ENCODE measurements at regions not wholly inside any gene's neighbourhood (a gene's known extent, or its start where the extent isn't known, plus 50 kb on each side); places are given as distances from the start of the nearest gene placed in this dataset.

DNA sequence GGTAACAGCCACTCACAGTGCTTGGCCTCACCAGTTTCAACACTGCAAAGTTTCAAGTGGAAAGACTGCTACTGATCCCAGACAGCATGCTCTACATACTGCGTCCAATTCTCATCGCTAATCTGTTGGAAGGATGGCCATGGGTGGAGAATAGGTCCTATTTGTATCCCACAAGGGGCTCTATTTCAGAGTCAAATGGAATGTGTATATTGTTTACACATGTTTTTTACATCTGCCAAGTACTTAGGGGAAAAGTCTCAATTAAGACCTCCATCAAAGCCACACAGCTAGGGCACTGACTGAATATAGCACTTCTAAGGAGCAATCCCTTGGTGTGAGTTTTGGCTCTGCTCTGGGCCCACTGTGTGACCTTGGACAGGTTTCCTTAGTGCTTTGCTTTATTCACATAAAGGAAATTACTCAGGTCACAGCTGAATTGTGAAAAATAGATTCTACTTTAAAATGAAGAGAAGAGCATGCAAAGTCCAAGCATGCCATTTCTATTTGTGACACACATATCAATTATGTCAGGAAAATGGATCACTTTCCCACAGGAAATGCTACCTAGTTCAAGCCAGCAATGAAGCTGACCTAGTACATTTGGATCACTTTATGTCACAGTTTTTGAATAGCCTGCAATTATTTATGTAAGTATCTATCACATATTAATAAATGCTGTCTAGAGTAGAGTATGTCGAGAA lies 112.9 kb upstream of the STK17B start:
- no peak for DNase-seq

DNA sequence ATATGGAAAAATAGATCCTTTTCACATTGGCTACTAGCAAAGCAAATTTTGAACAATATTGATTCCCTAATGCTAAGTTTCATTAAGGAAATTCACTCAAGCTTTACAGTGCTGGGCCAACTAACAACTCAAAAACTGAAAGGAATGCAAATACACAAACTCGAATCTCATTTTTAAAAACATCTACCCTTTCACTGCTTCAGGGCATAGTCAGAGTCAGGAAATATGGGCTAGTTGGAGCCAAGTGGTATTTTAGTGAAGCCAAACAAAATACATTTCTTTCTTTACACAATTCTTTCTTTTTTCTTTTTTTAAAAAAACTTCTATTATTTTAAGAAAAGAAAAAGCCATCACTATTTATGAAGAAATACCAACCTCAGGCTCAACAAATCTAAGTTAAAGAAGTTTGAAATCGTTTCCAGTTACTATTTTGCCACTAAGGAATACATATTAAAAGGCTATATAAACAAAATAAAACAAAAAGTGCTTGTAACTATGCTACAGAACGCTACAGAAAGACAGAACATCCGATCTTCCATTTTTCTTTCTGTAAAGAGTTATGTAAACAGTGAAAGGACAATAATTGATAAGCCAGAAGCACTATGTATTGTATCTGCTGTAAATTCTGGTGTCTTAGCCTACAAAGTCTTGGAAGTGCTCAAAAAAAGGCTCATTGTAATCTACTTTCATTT lies 113.6 kb upstream of the STK17B start:
- no peak for DNase-seq

DNA sequence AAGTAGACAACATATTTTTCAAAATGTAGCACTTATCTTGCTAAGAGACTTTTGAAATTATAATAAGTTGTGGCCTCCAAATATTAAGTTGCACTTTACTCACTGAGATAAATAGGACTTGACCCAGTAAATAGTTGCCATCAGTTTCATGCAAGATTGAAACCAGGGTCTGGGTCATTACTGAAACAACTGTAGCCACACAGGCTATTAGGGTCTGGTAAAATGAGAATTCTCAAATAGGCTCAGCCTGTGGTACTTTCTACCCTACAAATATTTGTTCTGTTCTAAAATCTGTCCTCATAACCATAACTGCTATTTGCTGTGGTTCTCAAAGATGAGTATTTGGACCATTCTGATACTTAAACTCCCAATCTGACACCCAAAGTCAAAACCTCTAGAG lies 115.4 kb upstream of the STK17B start:
- no peak for DNase-seq

DNA sequence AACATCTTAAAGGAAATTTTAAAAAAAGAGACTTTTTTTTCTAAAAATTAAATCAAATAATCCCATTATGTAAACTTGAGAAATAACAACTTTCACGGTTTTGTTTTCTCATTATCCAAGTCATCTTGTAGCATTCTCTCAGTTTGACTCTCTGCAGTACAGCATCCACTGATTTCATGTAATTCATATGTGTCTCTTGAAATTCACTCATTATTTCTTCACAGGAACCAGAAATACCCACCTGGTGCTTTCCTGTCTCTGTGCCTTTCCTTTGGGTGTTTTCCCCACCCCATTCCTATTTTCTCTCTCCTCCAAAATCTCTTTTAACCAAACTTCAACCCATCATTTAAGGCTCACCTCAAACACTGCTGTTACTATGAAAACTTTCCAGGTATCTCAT lies 116.1 kb upstream of the STK17B start:
- no peak for DNase-seq

DNA sequence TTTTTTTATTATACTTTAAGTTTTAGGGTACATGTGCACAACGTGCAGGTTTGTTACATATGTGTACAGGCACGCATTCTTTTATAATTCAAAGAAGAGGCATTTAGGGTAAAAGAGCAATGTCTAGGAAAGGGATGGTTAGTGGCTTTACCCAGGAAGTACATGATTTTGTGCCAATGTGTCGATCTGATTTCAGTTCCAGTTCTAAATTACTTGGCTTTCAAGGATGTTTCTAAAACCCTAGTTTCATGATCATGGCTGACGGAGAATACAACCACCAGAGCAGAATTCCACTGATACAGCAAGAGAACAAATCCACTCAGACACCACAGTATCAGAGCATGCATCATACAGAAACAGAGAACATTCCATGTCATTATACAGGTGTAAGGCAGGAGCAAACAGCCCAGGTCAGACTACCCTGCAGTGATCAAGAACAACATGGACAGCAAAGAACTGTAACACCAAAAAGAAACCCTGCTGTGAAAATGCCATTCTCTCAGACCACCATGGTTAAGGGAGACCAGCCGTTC lies 116.7 kb upstream of the STK17B start:
- no peak for DNase-seq

DNA sequence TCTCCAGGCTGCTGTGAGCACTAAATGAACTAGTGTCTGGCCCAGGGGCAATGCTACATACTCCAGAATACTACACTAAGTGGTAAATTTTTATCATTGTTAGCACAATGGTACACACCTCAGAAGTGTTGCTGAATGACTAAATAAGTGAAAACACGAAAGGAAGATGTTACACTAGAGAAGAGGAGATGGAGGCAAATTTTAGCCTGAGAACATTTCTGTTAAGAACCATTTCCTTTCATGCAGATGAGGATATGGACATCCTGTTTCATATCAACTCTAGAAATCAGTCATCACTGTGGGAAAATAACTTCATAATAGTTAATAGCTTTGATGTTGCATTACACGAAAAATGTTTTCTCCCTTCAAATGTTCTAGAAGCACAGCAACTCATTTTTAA lies 117.6 kb upstream of the STK17B start:
- no peak for DNase-seq

DNA sequence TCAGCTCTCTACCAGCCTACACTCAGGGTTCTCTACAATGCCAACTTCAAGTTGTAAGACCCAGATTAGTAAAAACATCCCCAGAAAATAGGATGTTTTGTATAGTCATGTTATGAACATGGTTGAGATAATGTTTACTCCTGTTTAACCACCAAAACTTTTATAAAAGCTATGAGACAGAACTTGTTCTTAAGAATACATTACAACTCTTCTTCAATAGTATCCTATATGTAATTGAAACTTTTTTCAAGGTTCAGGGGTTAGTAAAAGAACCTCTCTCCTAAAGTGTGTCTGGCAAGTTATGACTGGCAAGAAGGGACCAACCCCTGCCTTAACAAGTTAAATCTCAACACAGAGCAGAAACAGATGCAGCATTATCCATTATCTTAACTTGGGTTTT lies 118.8 kb upstream of the STK17B start:
- no peak for DNase-seq

DNA sequence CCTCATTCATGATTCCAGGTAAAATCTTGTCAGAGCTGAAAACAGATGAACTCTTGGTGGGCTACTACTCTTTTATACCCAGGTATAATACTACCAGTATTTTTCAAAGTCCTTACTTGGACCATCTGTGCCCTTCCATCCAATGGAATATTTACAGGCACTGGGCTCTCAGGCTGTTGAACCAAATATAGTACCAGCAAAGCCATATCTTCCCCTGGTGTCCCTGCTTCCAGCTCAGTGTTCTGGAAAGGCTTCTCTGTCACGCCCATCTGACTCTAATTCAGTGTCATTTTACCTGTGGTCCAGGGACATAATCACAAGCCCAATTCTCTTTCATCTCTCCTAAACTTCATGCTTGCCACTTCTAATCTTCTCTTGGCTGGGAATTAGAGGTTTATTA lies 119.2 kb upstream of the STK17B start:
- DNase-seq = no peak

DNA sequence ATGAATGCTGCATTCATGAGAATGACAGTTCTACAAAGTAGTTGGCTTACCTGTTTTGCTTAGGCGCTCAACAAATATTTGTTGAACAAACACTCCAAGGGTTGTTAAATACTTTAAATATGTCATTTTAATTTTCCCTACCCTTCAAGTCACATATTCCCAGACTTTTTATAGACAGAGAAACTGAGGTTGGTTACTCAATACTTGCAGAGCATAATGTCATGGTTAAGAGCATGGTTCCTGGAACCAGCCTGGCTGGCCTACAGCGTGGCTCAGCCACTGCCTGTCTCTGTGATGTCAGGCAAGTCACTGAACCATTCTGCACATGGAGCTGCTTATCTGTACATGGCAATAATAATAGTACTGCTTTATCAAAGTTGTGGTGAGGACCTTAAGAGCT lies 120.0 kb upstream of the STK17B start:
- DNase-seq = no peak

DNA sequence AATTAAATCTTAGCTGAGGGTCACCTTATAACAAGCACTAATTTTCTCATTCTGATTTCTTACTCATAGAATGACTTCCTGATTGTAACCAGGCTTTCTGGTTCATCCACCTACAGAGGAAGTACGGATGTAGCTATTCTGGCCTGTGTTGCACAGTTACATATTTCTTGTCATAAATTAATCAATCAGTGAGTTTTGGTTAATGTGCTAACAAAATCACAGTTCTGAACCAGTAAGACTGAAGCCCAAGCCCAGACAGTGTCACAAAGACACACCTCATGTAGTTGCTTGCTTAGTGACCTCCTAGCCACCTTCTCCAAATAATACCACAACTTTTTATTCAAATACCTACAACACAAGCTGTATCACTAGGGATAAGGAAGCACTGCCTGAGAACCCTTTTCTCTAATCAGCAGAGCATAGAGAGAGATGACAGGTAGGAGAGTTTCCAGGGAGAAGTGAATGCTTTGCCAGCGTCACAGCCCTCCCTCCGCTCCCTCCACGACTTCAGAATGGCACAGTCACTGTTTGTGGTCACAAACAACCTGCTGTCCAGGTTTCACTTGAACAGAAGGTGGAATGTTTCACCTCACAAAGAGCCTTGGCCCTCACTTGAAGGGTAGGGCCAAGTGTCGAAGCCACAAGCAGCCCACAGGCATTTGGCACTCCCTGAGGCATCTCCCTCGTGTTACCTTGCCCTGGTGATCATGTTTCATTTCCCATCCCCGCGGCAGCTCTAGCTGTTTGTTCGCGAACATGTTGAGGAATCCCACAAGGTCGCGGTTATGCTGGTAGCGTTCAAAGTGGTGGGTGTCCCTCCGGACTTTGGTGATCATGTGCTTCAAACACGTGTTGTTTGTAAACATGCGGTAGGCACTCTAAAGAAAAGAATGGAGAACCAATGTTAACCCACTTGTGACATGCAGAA lies 120.8 kb upstream of the STK17B start:
- no peak for DNase-seq

DNA sequence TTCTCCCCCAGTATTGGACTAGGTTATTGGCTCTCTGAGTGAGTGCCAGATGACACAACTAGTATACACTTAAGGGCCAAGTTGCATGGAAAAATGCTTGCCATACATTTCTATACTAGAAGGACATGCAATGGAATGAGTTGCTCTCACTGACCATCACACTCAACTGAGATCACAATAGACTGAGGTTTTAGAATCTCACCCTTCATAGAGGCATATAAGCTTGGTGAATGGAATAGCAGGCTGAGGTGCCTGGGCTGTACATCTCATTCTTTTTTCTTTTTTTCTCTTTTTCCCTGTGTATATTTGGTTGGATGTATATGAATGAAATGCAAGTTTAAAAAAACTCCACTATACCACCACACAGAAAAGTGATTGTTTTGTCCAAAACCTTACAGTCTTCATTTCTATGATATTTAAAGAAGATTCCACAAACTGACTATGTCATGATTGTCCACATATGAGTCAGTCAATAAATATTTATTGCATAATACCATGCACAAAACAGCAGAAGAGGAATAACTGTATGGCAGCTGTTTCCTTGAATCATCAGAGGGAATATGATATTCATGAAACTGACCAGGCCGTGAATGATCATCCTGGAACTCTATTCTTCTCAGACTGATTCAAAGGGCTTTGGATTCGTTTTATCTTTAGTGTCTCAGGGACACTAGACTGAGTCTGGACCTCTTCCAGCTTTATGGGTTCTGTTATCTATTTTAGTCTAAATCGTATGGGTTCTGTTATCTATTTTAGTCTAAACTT lies 122.6 kb upstream of the STK17B start:
- no peak for DNase-seq

DNA sequence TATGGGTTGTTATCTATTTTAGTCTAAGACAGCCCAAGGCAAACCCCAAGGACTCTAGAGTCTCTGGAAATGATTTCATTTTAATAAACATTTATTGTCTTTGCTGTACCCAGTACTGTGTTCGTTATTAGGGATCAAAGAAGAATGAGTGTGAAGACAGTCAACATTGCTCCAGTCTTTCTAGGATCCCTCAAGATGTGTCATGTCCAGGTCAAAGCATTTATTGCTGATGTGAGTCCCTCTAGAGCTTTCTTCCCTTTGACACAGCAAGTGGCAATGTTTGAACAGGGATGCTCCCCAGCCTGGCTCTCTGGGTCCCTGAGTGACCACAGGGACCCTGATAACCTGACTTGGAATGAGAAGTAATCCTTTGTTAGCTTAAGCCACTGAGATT lies 123.1 kb upstream of the STK17B start:
- no peak for DNase-seq

DNA sequence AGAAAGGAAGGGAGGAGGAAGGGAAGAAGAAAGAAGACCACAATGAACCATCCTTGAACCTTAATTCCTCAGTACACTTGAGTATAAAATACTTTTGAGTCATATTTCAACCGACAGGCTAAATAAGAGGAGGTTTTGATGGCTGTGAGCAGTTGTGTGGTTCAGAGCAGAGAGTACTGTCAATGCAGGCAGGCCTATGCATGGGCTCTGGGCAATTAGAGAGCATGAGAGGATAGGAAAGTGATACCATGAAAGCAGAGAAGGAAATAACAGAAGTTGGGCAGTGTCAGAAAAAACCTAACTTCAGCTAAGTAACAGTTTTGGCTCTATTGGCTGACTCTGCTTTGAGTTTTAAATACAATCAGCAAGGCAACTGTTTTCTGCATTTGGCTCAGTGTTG lies 123.6 kb upstream of the STK17B start:
- DNase-seq = no peak

DNA sequence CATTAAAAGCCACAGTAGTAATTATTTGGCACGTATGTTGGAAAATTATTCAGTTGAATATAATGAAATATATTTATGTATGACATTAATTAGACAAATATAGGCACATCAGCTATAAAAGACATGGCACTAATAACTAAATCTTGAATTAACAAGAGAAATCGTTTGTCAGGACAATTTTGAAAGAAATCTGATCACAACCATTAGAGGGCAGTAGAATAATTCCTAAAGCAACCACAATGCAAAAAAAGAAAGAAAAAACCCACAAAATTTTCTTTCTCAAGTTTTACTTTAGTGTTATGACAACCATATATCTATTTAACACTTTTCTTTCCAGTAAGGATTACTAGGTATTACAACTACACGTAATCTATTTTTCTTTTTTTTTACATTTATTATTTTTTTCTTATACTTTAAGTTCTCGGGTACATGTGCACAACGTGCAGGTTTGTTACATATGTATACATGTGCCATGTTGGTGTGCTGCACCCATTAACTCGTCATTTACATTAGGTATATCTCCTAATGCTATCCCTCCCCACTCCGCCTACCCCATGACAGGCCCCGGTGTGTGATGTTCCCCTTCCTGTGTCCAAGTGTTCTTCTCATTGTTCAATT lies 126.8 kb upstream of the STK17B start:
- DNase-seq = peak; percentile 30

DNA sequence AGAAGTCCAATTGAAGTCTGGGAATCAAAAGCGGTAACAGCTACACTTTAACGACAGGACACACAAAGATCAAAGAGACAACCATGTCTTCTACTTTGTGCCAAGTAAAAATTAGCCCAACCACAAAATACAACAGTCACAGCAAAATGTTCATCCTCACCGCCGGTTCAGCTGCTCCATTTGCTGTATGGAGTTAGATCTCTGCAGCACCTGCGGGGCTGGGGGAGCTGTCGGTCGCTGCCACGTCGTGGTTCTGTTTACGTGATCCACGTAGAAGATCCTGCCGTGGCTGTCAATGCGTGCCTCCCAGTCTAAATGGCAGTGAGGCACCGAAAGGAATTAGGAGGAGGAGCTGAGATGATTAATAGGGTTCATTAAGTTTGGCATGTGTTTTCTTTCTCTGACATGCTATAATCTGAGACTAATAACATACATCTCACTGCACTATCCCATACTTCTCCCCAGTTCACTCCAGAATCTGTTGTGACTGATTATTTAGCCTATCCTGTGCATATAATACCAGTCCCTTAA lies 136.5 kb upstream of the STK17B start:
- no peak for DNase-seq

DNA sequence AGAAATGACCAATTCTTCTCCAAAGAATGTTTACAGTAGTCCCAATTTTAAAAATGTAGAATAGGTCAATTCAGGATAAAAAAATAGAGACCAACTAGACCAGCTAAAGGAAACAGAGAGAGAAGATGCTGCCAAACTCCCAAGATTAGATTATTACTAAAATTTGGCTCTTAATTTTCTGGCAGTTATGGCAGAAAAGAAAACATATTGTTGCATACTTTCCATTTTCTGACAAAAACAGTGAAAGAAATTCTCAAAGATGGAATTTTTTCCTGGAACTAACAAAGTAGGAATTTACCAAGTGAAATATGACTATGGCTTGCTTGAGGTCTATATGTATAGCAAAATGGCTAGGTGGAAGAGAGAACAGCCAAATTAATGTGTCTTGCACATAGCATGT lies 138.3 kb upstream of the STK17B start:
- DNase-seq = no peak

DNA sequence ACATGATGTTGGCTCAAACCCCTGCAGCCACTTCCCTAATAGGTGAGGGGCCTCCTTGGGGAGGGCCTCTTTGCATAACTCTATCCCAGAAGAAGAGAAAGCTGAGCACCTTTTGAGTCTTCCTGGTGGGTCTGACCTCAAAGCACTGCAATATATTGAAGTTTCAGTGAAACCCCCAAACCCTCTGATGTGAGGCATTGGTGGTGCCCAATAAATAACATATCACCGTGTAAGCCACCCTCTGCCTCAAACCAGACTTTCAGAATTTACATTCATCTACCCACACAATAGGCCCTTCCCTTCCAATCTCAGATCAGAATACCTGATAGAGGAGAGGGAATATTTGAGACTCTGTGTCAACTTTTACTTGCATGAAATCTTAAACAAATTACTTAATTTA lies 142.8 kb upstream of the STK17B start:
- no peak for DNase-seq

DNA sequence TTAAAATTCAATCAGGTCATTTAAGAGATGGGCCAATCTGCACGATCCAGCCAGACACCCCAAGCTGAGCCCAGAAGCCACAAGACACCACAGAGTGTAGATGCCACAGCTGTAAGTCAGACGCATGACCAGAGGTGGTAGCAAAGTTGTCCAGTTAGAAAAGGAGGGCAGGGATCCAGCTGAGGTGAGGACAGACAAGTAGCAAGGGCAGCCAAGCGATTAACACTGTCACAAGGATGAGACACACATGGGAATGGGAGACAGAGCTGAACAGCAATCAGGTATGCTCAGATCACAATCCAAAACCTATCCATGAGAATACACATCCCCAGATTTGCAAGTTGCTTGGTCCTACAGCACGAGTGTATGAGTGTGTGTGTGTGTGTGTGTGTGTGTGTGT lies 143.4 kb upstream of the STK17B start:
- no peak for DNase-seq

DNA sequence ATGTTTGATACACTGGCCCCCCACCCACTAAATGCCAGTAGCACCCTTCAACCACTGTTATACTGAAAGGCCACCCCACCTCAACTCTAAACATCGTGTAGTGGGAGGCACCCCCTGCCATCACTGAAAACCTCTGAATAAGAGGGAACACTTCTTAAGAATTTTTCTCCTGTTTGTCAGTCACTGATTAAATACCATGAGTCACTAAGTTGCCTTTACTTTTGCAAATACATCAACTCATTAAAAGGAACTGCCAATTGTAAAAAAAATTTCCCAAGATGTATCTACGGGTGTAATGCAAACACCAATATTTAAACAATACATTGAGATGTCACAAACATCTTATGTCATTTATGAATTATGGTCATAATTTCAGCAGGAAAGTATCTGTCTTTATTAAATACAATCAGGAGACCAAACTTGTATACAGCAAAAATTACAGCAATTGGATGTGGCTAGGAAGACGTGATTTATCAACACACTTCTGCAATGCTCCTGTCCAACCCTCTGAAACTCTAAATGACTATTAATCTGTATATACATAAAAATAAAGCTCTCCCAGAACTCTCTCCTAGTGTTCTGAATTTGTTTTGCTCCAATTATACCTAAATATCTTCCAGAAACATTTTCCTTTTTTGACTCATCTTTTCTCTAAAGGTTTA lies 144.1 kb upstream of the STK17B start:
- no peak for DNase-seq

DNA sequence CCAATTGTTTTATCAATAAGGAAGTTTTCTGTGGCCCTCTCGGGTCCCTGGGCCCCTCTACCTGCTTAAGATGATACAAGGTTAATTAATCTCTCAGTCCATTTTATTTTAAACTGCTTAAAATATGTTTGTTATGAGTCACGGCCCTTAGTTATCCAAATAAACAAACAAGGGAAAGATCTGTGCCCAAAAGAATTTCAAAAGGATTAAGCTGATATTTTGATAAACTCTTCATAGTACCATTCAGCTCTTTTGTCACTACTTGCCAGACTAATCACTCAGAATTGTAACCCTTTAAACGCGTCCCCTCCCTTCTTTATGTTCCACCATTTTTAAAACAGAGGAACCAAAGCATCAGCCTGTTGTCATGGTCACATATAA lies 144.7 kb upstream of the STK17B start:
- DNase-seq = no peak

DNA sequence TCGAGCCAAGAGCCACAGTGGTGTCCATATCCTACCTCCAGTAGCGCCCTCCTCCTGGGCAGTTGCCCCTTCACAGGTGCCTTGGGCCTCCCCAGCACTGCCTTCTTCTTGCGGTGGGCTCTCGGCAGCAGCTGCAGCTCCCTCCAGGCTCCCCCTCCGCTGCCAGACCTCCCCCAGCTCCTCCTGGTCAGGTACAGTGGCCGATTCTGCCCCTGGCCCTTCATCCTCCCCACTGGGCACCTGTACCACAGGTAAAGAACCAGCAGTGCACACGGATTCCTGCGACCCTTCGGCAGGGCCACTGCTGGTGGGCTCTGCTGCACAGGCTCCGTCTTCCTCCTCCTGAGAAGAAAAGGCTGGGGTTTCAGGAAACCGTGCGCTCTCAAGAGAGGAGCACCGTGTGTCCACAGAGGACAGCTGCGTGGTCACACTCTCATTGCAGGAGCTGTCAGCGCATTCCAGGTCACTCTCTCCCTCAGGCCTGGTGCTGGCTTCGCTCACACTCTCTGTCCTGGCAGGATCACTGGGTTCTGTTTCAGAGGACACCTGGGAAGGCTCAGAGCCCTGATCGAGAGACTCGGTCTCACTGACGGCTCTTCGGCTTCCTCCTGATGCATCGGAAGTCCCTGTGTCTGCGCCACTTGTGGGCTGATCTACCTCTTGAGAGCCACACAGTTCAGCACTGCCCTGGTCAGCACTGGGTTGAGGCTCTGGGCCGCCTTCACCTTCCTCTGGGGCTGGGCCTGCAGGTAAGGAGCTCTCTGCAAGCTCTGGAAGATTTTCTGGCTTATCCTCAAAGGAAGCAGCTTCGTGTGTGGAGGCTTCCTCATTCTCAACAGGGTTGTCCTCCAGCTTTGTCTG lies 147.4 kb upstream of the STK17B start:
- no peak for DNase-seq
